Adrenal gland (tissue), 9 donors: ENCODE measurements at regions not wholly inside any gene's neighbourhood (a gene's known extent, or its start where the extent isn't known, plus 50 kb on each side); places are given as distances from the start of the nearest gene placed in this dataset.

Experiments used
- DNase-seq, 7 donors: peaks; one replicate each; pipeline ENCODE4 v3.0.0-alpha.2; 2019 to 2020
- H3K27ac ChIP-seq, 5 donors: fragments of 200-600 bp; sonication (generic) in 4 of 5; 1 replicate in 3 of 5; 2 replicates in 2 of 5; pipeline versions ENCODE4 v1.5.1 to v1.8.0; 2016 to 2020; ENCODE audit warnings: mild to moderate bottlenecking in 1 of 5
- H3K27me3 ChIP-seq: fragments of 200-600 bp; 2 replicates; pipeline ENCODE4 v1.8.0; 2021
- H3K36me3 ChIP-seq, 2 donors: fragments of 200-600 bp; replicated peaks in 1 of 2; 1 replicate in 1 of 2; 2 replicates in 1 of 2; pipeline versions ENCODE4 v1.5.1 to v1.8.0; 2018 to 2022
- H3K4me1 ChIP-seq, 2 donors: fragments of 200-600 bp; replicated peaks in 1 of 2; 1 replicate in 1 of 2; 2 replicates in 1 of 2; pipeline versions ENCODE4 v1.5.1 to v1.8.0; 2018 to 2021
- H3K4me3 ChIP-seq, 4 donors: fragments of 200-600 bp; sonication (generic) in 3 of 4; one replicate each; pipeline ENCODE4 v1.5.1; 2016 to 2018
- H3K9me3 ChIP-seq, 3 donors: fragments of 200-600 bp; sonication (generic) in 1 of 3; replicated peaks in 1 of 3; 1 replicate in 2 of 3; 2 replicates in 1 of 3; pipeline versions ENCODE4 v1.5.1 to v1.8.0; 2016 to 2021
- CTCF ChIP-seq, 6 experiments: fragments of 450-650 bp in 4 of 6; fragments of 200-600 bp in 2 of 6; sonication (generic) in 1 of 6; IDR thresholded peaks; 1 replicate in 5 of 6; 2 replicates in 1 of 6; pipeline versions ENCODE4 v1.5.1 to v1.8.0; 2016 to 2021; ENCODE audit warnings: antibody characterized with exemption in 6 of 6, mild to moderate bottlenecking in 2 of 6, moderate library complexity in 1 of 6
- POLR2A ChIP-seq, 2 donors: fragments of 450-650 bp; IDR thresholded peaks; one replicate each; pipeline ENCODE4 v1.6.1; 2017; ENCODE audit warnings: antibody characterized with exemption in 2 of 2, mild to moderate bottlenecking in 2 of 2, moderate library complexity in 1 of 2
- WGBS, 4 donors: extraction: QIAGEN DNeasy Blood & Tissue Kit in 2 of 4; methylation state at CpG; one replicate each; pipeline versions ENCODE4 v1.1.5 to v1.1.7; 2013 to 2017; 5-methylcytosine and 5-hydroxymethylcytosine counted together
- intact Hi-C, 2 donors: fragments of 100-400 bp; cut with DNase I; formaldehyde crosslinking; loops; one replicate each; pipeline versions ENCODE4 v1.14.1 to v1.15.0; 2022 to 2023
- donor health status: healthy with polysubstance abuse.
- donor health status: Bipolar disorder and iron deficiency.
- donor health status: DM: yes; HTN: yes; CAD: no.
- donor health status: DM: no; HTN: no; CAD: no.
- donor health status: DM: no; HTN: no; CAD: no.

- H3K4me1 ChIP-seq: no peaks in the 10 kb centered on the region
- H3K27ac ChIP-seq: no peak overlapping the region
- no peaks in the 10 kb centered on the region for H3K36me3 ChIP-seq
- no peaks in the 10 kb centered on the region for H3K9me3 ChIP-seq
- TF ChIP-seq POLR2A (IDR thresholded peaks at IDR 0.05): no peak
- no peak for TF ChIP-seq CTCF (IDR thresholded peaks at IDR 0.05)
- H3K27me3 ChIP-seq: no peaks in the 10 kb centered on the region
- intact Hi-C loops: no loop called here
- DNase-seq: no peak
- WGBS, 4 donors: 79 to 86% (median 82%) methylated on average over 3 of the region's 3 CpGs
- H3K4me3 ChIP-seq: no peak overlapping the region
Observed at GRCh38 chr6:14462135-14462534, 344.6 kb downstream of the CD83 start.

DNA sequence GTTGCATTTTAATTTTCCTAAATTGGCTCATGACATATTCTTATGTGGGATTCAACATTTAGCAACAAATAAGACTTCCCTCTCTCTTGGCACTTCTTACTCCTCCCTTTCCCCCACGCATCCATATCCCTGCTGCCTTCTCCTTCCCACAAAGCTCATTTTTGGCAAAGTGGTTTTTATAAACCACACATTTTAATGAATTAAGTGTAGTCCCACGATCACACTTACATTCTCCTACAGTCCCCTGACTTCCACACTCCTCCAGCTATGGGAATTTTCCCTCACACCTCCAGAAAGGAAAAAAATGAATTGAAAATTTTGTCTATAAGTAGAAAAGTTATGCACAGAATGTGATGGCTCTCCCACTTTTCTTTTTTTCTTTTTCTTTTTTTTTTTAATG, 345.0 kb downstream of the CD83 start:
- no peak overlapping the region for H3K27ac ChIP-seq
- no peak for DNase-seq
- H3K4me3 ChIP-seq: no peak overlapping the region
- WGBS, 4 donors: 79 to 82% (median 81%) methylated on average over 2 of the region's 2 CpGs
- H3K36me3 ChIP-seq: no peaks in the 10 kb centered on the region
- no peaks in the 10 kb centered on the region for H3K9me3 ChIP-seq
- no peaks in the 10 kb centered on the region for H3K27me3 ChIP-seq
- TF ChIP-seq CTCF (IDR thresholded peaks at IDR 0.05) (no peak), POLR2A (IDR thresholded peaks at IDR 0.05) (no peak)
- H3K4me1 ChIP-seq: no peaks in the 10 kb centered on the region
- intact Hi-C loops: no loop called here

- no peak overlapping the region for H3K4me3 ChIP-seq
- H3K9me3 ChIP-seq: no peaks in the 10 kb centered on the region
- TF ChIP-seq CTCF (IDR thresholded peaks at IDR 0.05) (no peak), POLR2A (IDR thresholded peaks at IDR 0.05) (no peak)
- WGBS, 4 donors: 87 to 94% (median 89%) methylated on average over 6 of the region's 6 CpGs
- no peaks in the 10 kb centered on the region for H3K4me1 ChIP-seq
- no peaks in the 10 kb centered on the region for H3K27me3 ChIP-seq
- intact Hi-C loops: no loop called here
- H3K27ac ChIP-seq: no peak overlapping the region
- DNase-seq: no peak
- H3K36me3 ChIP-seq: no peaks in the 10 kb centered on the region
Observed at GRCh38 chr6:14463110-14463509, 345.5 kb downstream of the CD83 start.

DNA sequence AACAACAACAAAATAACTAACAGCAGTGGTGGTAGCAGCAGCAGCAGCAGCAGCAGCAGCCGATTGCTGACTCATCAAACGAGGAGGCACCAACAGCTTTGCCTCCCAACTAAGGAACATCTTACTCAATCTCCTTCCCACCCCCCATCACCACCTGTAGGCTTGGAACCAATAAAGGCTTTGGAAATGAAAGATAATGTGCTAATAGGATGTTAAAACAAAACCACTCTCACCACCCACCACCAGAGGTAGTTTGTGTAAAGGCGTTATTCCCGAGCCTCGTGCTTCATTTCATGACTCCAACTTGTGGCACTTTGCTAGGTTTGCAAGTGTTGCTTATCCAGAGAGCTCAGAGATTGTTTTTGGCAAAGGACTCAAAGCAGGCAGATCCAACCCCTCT, 346.5 kb downstream of the CD83 start:
- Histone ChIP-seq H3K27ac (no peak overlapping the region), H3K27me3 (no peaks in the 10 kb centered on the region), H3K36me3 (no peaks in the 10 kb centered on the region), H3K4me1 (no peaks in the 10 kb centered on the region), H3K4me3 (no peak overlapping the region), H3K9me3 (no peaks in the 10 kb centered on the region)
- intact Hi-C loops: no loop called here
- WGBS, 4 donors: 45 to 50% (median 47%) methylated on average over 5 of the region's 5 CpGs
- no peak for DNase-seq
- TF ChIP-seq POLR2A (IDR thresholded peaks at IDR 0.05) (no peak), CTCF (IDR thresholded peaks at IDR 0.05) (peak in 2 of 6 experiments; percentile 8 to 23)
